H9 (cell line): ENCODE measurements at regions not wholly inside any gene's neighbourhood (a gene's known extent, or its start where the extent isn't known, plus 50 kb on each side); places are given as distances from the start of the nearest gene placed in this dataset.

Experiments used
- DNase-seq: peaks from one replicate; pipeline ENCODE4 v3.0.0-alpha.2; 2017
- H2AFZ ChIP-seq: one replicate; pipeline ENCODE4 v1.6.1; 2013; ENCODE audit warnings: mild to moderate bottlenecking, low read length, control low read depth, moderate library complexity
- H2AK5ac ChIP-seq: 2 replicates; pipeline ENCODE4 v1.6.1; 2013; ENCODE audit warnings: low read length, control low read depth, mixed read lengths; ENCODE audit not compliant: insufficient read length
- H2BK120ac ChIP-seq: one replicate; pipeline ENCODE4 v1.6.1; 2013; ENCODE audit warnings: low read depth, mild to moderate bottlenecking, low read length, control low read depth, inconsistent platforms; ENCODE audit not compliant: poor library complexity, severe bottlenecking
- H2BK12ac ChIP-seq: 2 replicates; pipeline ENCODE4 v1.6.1; 2013; ENCODE audit warnings: low read length, control low read depth, mixed read lengths, low read depth; ENCODE audit not compliant: insufficient read length
- H2BK15ac ChIP-seq: 2 replicates; pipeline ENCODE4 v1.6.1; 2013; ENCODE audit warnings: low read depth, low read length, control low read depth
- H2BK20ac ChIP-seq: one replicate; pipeline ENCODE4 v1.6.1; 2013; ENCODE audit warnings: low read depth, mild to moderate bottlenecking, low read length, control low read depth, inconsistent platforms; ENCODE audit not compliant: poor library complexity, severe bottlenecking
- H2BK5ac ChIP-seq: 2 replicates; pipeline ENCODE4 v1.6.1; 2013; ENCODE audit warnings: low read length, control low read depth, mixed read lengths; ENCODE audit not compliant: insufficient read length
- H3K14ac ChIP-seq: 2 replicates; pipeline ENCODE4 v1.6.1; 2013; ENCODE audit warnings: low read length, control low read depth; ENCODE audit not compliant: insufficient read depth
- H3K18ac ChIP-seq: 2 replicates; pipeline ENCODE4 v1.6.1; 2013; ENCODE audit warnings: low read depth, mild to moderate bottlenecking, mixed read lengths, low read length, control low read depth; ENCODE audit not compliant: insufficient read length
- H3K23ac ChIP-seq: 2 replicates; pipeline ENCODE4 v1.6.1; 2013; ENCODE audit warnings: low read length, control low read depth, mixed read lengths, low read depth; ENCODE audit not compliant: insufficient read length
- H3K23me2 ChIP-seq: 2 replicates; pipeline ENCODE4 v1.6.1; 2013; ENCODE audit warnings: low read depth, mild to moderate bottlenecking, mixed read lengths, low read length, control low read depth; ENCODE audit not compliant: insufficient read length, poor library complexity, severe bottlenecking
- H3K27ac ChIP-seq: 2 replicates; pipeline ENCODE4 v1.5.1; 2013; ENCODE audit warnings: low read length, control low read depth, mixed read lengths, low read depth; ENCODE audit not compliant: insufficient read length
- H3K27me3 ChIP-seq: 2 replicates; pipeline ENCODE4 v1.6.1; 2013; ENCODE audit warnings: low read length, control low read depth, inconsistent platforms; ENCODE audit not compliant: insufficient read depth
- H3K4ac ChIP-seq: 2 replicates; pipeline ENCODE4 v1.6.1; 2013; ENCODE audit warnings: low read depth, mild to moderate bottlenecking, control low read depth, inconsistent platforms, low read length, moderate library complexity
- H3K4me1 ChIP-seq: 2 replicates; pipeline ENCODE4 v1.6.1; 2013; ENCODE audit warnings: low read length, control low read depth, inconsistent platforms; ENCODE audit not compliant: insufficient read depth
- H3K4me2 ChIP-seq: 2 replicates; pipeline ENCODE4 v1.6.1; 2013; ENCODE audit warnings: low read length, control low read depth, mixed read lengths; ENCODE audit not compliant: insufficient read length, insufficient read depth
- H3K56ac ChIP-seq: 2 replicates; pipeline ENCODE4 v1.6.1; 2013; ENCODE audit warnings: low read depth, mild to moderate bottlenecking, mixed read lengths, low read length, control low read depth; ENCODE audit not compliant: insufficient read length
- H3K79me1 ChIP-seq: 2 replicates; pipeline ENCODE4 v1.6.1; 2013; ENCODE audit warnings: low read depth, mild to moderate bottlenecking, moderate library complexity, low read length, control low read depth, inconsistent platforms; ENCODE audit not compliant: insufficient read depth, poor library complexity, severe bottlenecking
- H3K79me2 ChIP-seq: 2 replicates; pipeline ENCODE4 v1.6.1; 2013; ENCODE audit warnings: low read length, control low read depth, inconsistent platforms; ENCODE audit not compliant: insufficient read depth
- H3K9ac ChIP-seq: 2 replicates; pipeline ENCODE4 v1.6.1; 2013; ENCODE audit warnings: low read length, control low read depth, mixed read lengths; ENCODE audit not compliant: insufficient read length; ENCODE audit errors: extremely low read depth
- H3K9me3 ChIP-seq: one replicate; pipeline ENCODE4 v1.6.1; 2013; ENCODE audit warnings: low read depth, low read length, inconsistent platforms; ENCODE audit not compliant: control insufficient read depth
- H3T11ph ChIP-seq: one replicate; pipeline ENCODE4 v1.6.1; 2013; ENCODE audit warnings: mild to moderate bottlenecking, low read length, control low read depth, inconsistent platforms
- H4K20me1 ChIP-seq: one replicate; pipeline ENCODE4 v1.6.1; 2013; ENCODE audit not compliant: control insufficient read depth, insufficient read length, insufficient read depth
- H4K5ac ChIP-seq: 2 replicates; pipeline ENCODE4 v1.6.1; 2013; ENCODE audit warnings: low read depth, mild to moderate bottlenecking, mixed read lengths, low read length, control low read depth; ENCODE audit not compliant: insufficient read length
- H4K8ac ChIP-seq: replicated peaks from 2 replicates; pipeline ENCODE4 v1.6.1; 2013; ENCODE audit warnings: low read length, control low read depth, mixed read lengths, low read depth; ENCODE audit not compliant: insufficient read length
- H4K91ac ChIP-seq: 2 replicates; pipeline ENCODE4 v1.6.1; 2013; ENCODE audit warnings: low read depth, mild to moderate bottlenecking, moderate library complexity, mixed read lengths, low read length, control low read depth; ENCODE audit not compliant: insufficient read length
- H3K27ac Mint-ChIP-seq, 3 experiments: 2 replicates in 2 of 3; 3 replicates in 1 of 3; pipeline ENCODE4 v1.8.0; 2020 to 2021; ENCODE audit warnings: mixed read lengths in 3 of 3, mild to moderate bottlenecking in 1 of 3, moderate library complexity in 1 of 3
- H3K27me3 Mint-ChIP-seq: 2 replicates; pipeline ENCODE4 v1.8.0; 2021; ENCODE audit warnings: low read depth, mild to moderate bottlenecking, moderate library complexity, mixed read lengths
- H3K36me3 Mint-ChIP-seq, 3 experiments: 2 replicates in 2 of 3; 3 replicates in 1 of 3; pipeline ENCODE4 v1.8.0; 2020 to 2021; ENCODE audit warnings: low read depth in 3 of 3, mixed read lengths in 3 of 3; ENCODE audit not compliant: insufficient read depth in 1 of 3
- H3K4me1 Mint-ChIP-seq, 2 experiments: 2 replicates each; pipeline ENCODE4 v1.8.0; 2020; ENCODE audit warnings: mixed read lengths in 2 of 2
- H3K4me3 Mint-ChIP-seq, 2 experiments: 2 replicates in 1 of 2; 3 replicates in 1 of 2; pipeline ENCODE4 v1.8.0; 2020 to 2021; ENCODE audit warnings: mild to moderate bottlenecking in 2 of 2, mixed read lengths in 2 of 2, moderate library complexity in 1 of 2
- H3K9me3 Mint-ChIP-seq, 2 experiments: 2 replicates in 1 of 2; 3 replicates in 1 of 2; pipeline ENCODE4 v1.8.0; 2020; ENCODE audit warnings: mild to moderate bottlenecking in 2 of 2, mixed read lengths in 2 of 2, moderate library complexity in 1 of 2
- TF ChIP-seq, protein P1 (sequence below): fragments of 200-600 bp; sonication (generic); conservative IDR thresholded peaks from 3 replicates; pipeline ENCODE4 v1.8.0; 2021; ENCODE audit warnings: antibody characterized with exemption, mild to moderate bottlenecking

DNA sequence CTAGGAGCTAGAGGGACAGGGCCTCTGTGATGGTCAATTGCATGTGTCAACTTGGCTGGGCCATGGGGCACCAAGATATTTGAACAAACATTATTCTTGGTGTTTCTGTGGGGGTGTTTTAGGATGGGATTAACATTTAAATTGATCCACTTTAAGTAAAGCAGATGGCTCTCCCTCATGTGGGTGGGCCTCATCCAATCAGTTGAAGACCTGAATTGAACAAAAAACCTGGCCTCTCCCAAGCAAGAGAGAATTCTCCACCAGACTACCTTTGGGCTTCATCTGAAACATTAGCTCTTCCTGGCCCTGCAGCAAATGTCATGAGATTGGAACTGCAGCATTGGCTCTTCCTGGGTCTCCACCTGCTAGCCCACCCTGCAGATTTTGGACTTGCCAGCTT, 207.1 kb upstream of the ATP6AP2 start:
- H3K36me3 Mint-ChIP-seq, result peaks cover 0 to 3% (median 1%) of the 10 kb centered on the region in 3 experiments; a peak in 4 of 7 replicates
- DNase-seq, result no peak
- H4K5ac ChIP-seq, result no peak overlapping the region
- no peak overlapping the region for H4K8ac ChIP-seq
- H4K91ac ChIP-seq, result no peak overlapping the region
- H3K18ac ChIP-seq, result no peak overlapping the region
- no peak overlapping the region for H2AK5ac ChIP-seq
- H3K27me3 Mint-ChIP-seq, result no peaks in the 10 kb centered on the region; the same call in 1 of the 2 replicates
- no peaks in the 10 kb centered on the region for H3K4me1 Mint-ChIP-seq
- no peak overlapping the region for H3K27ac Mint-ChIP-seq
- no peaks in the 10 kb centered on the region for H3K4me1 ChIP-seq
- H3K27ac ChIP-seq, result no peak overlapping the region
- H3T11ph ChIP-seq, result no peak overlapping the region
- H3K9me3 Mint-ChIP-seq, result peaks cover 61 to 68% of the 10 kb centered on the region in 2 experiments
- no peak overlapping the region for H2BK5ac ChIP-seq
- H4K20me1 ChIP-seq, result no peaks in the 10 kb centered on the region
- no peak overlapping the region for H3K14ac ChIP-seq
- H2BK120ac ChIP-seq, result no peak overlapping the region
- no peak overlapping the region for H2BK12ac ChIP-seq
- H3K23ac ChIP-seq, result no peak overlapping the region
- H3K27me3 ChIP-seq, result no peaks in the 10 kb centered on the region
- no peak overlapping the region for H3K4me3 Mint-ChIP-seq
- no peaks in the 10 kb centered on the region for H3K9me3 ChIP-seq
- no peak overlapping the region for H2BK20ac ChIP-seq
- H2BK15ac ChIP-seq, result no peak overlapping the region
- H3K4me2 ChIP-seq, result no peak overlapping the region
- no peak overlapping the region for H3K9ac ChIP-seq
- TF ChIP-seq, protein P1, sequence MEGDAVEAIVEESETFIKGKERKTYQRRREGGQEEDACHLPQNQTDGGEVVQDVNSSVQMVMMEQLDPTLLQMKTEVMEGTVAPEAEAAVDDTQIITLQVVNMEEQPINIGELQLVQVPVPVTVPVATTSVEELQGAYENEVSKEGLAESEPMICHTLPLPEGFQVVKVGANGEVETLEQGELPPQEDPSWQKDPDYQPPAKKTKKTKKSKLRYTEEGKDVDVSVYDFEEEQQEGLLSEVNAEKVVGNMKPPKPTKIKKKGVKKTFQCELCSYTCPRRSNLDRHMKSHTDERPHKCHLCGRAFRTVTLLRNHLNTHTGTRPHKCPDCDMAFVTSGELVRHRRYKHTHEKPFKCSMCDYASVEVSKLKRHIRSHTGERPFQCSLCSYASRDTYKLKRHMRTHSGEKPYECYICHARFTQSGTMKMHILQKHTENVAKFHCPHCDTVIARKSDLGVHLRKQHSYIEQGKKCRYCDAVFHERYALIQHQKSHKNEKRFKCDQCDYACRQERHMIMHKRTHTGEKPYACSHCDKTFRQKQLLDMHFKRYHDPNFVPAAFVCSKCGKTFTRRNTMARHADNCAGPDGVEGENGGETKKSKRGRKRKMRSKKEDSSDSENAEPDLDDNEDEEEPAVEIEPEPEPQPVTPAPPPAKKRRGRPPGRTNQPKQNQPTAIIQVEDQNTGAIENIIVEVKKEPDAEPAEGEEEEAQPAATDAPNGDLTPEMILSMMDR, result no peak
- H2AFZ ChIP-seq, result no peak overlapping the region
- no peak overlapping the region for H3K4ac ChIP-seq
- H3K23me2 ChIP-seq, result no peaks in the 10 kb centered on the region
- H3K79me2 ChIP-seq, result no peaks in the 10 kb centered on the region
- H3K56ac ChIP-seq, result no peak overlapping the region
- H3K79me1 ChIP-seq, result no peaks in the 10 kb centered on the region
